ENCODE measurements at regions not wholly inside any gene's neighbourhood (a gene's known extent, or its start where the extent isn't known, plus 50 kb on each side); places are given as distances from the start of the nearest gene placed in this dataset.

GRCh38 chr4:131113704-131114103 is 2017.8 kb downstream of the C4orf33 start:
- TF ChIP-seq YY1 (IDR thresholded peaks at IDR 0.05; ENCODE audit: insufficient read depth, insufficient read length) (no peak), ZNF274 (IDR thresholded peaks at IDR 0.05; ENCODE audit: low read depth, low read length) (no peak), SUZ12 (IDR thresholded peaks at IDR 0.05; ENCODE audit: extremely low read depth, insufficient read depth, insufficient read length) (no peak)
